Loucy (cell line): ENCODE measurements at regions not wholly inside any gene's neighbourhood (a gene's known extent, or its start where the extent isn't known, plus 50 kb on each side); places are given as distances from the start of the nearest gene placed in this dataset.

ENCODE experiments used
- CTCF ChIP-seq: fragments of 200-600 bp; sonication (generic); conservative IDR thresholded peaks from 2 replicates; pipeline ENCODE4 v1.5.1; 2014; ENCODE audit warnings: mild to moderate bottlenecking, antibody characterized with exemption, low read length
- EZH2phosphoT487 ChIP-seq: fragments of 200-600 bp; IDR thresholded peaks from 2 replicates; pipeline ENCODE4 v1.6.1; 2018; ENCODE audit warnings: antibody characterized with exemption, mild to moderate bottlenecking, moderate library complexity, borderline replicate concordance

GRCh38 chr10:58995058-58995596 is 181.3 kb upstream of the PHYHIPL start:
- no peak for TF ChIP-seq CTCF
- no peak for TF ChIP-seq EZH2phosphoT487
